PC-3 (cell line): ENCODE measurements at regions not wholly inside any gene's neighbourhood (a gene's known extent, or its start where the extent isn't known, plus 50 kb on each side); places are given as distances from the start of the nearest gene placed in this dataset.
"Not testable (repeated sequence)": the region's sequence is repeated elsewhere in the genome, so short reads cannot be mapped to it uniquely, and the experiment has no call there.

Experiments
- ATAC-seq: fragments of 200-7000 bp; cut with Tn5 transposase; 2 replicates; pipeline ENCODE4 v1.9.1; 2020; ENCODE audit warnings: mild to moderate bottlenecking, moderate library complexity
- BruUV-seq: library from RNA; stranded (reverse); fragments of 400-500 nt; replicated peaks from 2 replicates; lab custom pipeline; 2021; lab: Mats Ljungman, UMichigan
- CTCF ChIA-PET: fragments of 300-600 bp; sonication (Branson Sonifier 250); formaldehyde crosslinking; loops from one replicate; lab custom pipeline; 2022; ENCODE audit warnings: antibody characterized with exemption; lab: Charles Lee
- POLR2A ChIA-PET: fragments of 300-600 bp; sonication (Branson Sonifier 250); formaldehyde crosslinking; loops from one replicate; lab custom pipeline; 2022; ENCODE audit warnings: antibody characterized with exemption; ENCODE audit not compliant: unreplicated experiment; lab: Charles Lee
- DNase-seq: peaks from one replicate; pipeline ENCODE4 v3.0.0-alpha.2; 2015
- H2AFZ ChIP-seq: fragments of 300-600 bp; sonication (generic); 2 replicates; pipeline ENCODE4 v1.6.0; 2016; ENCODE audit warnings: antibody characterized with exemption, low read length
- H3F3A ChIP-seq: fragments of 300-600 bp; sonication (generic); one replicate; pipeline ENCODE4 v1.6.0; 2017; ENCODE audit warnings: antibody characterized with exemption, low read length, control low read depth, mild to moderate bottlenecking; ENCODE audit not compliant: unreplicated experiment
- H3K27ac ChIP-seq: fragments of 300-600 bp; sonication (generic); 2 replicates; pipeline ENCODE4 v1.5.1; 2016; ENCODE audit warnings: mild to moderate bottlenecking, low read length
- H3K27me3 ChIP-seq: fragments of 300-600 bp; sonication (generic); 2 replicates; pipeline ENCODE4 v1.6.1; 2016; ENCODE audit warnings: low read length, mixed read lengths
- H3K36me3 ChIP-seq: fragments of 300-600 bp; sonication (generic); 2 replicates; pipeline ENCODE4 v1.6.1; 2016; ENCODE audit warnings: low read depth, mixed run types, low read length, mixed read lengths
- H3K4me1 ChIP-seq: fragments of 300-600 bp; sonication (generic); 2 replicates; pipeline ENCODE4 v1.5.1; 2016; ENCODE audit warnings: low read length; ENCODE audit not compliant: insufficient read depth
- H3K4me2 ChIP-seq: fragments of 300-600 bp; sonication (generic); 2 replicates; pipeline ENCODE4 v1.6.0; 2016; ENCODE audit warnings: low read length
- H3K4me3 ChIP-seq: fragments of 300-600 bp; sonication (generic); 2 replicates; pipeline ENCODE4 v1.5.1; 2016; ENCODE audit warnings: mild to moderate bottlenecking, low read length, mixed read lengths
- H3K79me2 ChIP-seq: fragments of 300-600 bp; sonication (generic); 2 replicates; pipeline ENCODE4 v1.6.1; 2017; ENCODE audit warnings: low read length, mixed read lengths
- H3K9ac ChIP-seq: fragments of 300-600 bp; sonication (generic); 2 replicates; pipeline ENCODE4 v1.6.0; 2016; ENCODE audit warnings: mild to moderate bottlenecking, low read length
- H3K9me2 ChIP-seq: fragments of 300-600 bp; sonication (generic); replicated peaks from 2 replicates; pipeline ENCODE4 v1.6.1; 2016; ENCODE audit warnings: mixed run types, low read length, mixed read lengths
- H3K9me3 ChIP-seq: fragments of 300-600 bp; sonication (generic); 2 replicates; pipeline ENCODE4 v1.6.1; 2016; ENCODE audit warnings: low read length, mixed read lengths
- H4K20me1 ChIP-seq: fragments of 300-600 bp; sonication (generic); 2 replicates; pipeline ENCODE4 v1.6.1; 2016; ENCODE audit warnings: low read length, mixed read lengths
- EZH2 ChIP-seq: fragments of 300-600 bp; sonication (generic); IDR thresholded peaks from one replicate; pipeline ENCODE4 v1.6.1; 2017; ENCODE audit warnings: antibody characterized with exemption, mild to moderate bottlenecking, low read length; ENCODE audit not compliant: unreplicated experiment
- EZH2phosphoT487 ChIP-seq: fragments of 300-600 bp; sonication (generic); IDR thresholded peaks from 2 replicates; pipeline ENCODE4 v1.6.1; 2018; ENCODE audit warnings: mild to moderate bottlenecking, antibody characterized with exemption, low read length, borderline replicate concordance
- intact Hi-C: fragments of 100-400 bp; cut with micrococcal nuclease; formaldehyde crosslinking; loops from 2 replicates; pipeline ENCODE4 v1.9.0; 2023
- TF ChIP-seq, protein P1 (sequence below): fragments of 300-600 bp; sonication (generic); conservative IDR thresholded peaks from 2 replicates; pipeline ENCODE4 v1.5.1; 2017; ENCODE audit warnings: antibody characterized with exemption, low read depth, mild to moderate bottlenecking, low read length

DNA sequence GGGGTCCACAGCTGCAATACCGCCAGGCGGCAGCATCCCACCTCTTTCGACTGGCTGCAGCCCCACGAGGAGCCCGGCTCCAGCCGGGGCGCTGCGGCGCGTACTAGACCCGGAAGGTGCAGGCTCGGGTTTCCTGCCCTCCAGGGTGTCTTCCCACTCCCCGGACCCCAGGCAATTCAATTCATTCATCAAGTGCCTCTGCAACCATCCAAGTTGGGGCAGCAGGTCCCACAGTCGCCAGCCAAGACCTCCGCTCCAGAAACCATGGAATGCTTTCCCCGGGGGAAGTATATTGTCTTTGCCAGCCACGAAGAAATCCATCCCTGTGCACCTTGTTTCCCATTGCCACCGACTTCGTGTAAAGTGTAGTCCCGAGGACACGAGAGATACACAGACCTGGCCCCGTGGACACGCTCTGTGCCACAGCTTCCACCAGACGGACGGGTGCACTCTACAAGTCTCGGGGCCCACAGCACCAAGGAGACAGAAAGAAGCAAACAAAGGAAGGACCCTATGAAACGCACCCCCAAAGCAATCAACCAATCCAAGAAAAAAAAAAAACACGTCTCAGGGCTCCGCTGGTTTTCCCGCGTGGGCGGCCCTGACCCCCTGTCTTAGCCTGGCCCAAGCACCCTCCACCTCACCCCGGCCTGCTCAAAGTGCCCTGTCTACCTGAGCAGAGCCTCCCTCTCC lies 3930.2 kb upstream of the OR11H1 start:
- CTCF ChIA-PET, H3K4me2 ChIP-seq, intact Hi-C loops, H2AFZ ChIP-seq, H3K36me3 ChIP-seq, ATAC-seq, H3K9me3 ChIP-seq, POLR2A ChIA-PET, H3K4me1 ChIP-seq, H3K27ac ChIP-seq, H3F3A ChIP-seq, DNase-seq, H3K9ac ChIP-seq, BruUV-seq, H3K27me3 ChIP-seq, H3K9me2 ChIP-seq, H3K79me2 ChIP-seq, H3K4me3 ChIP-seq, H4K20me1 ChIP-seq: not testable (repeated sequence)
- TF ChIP-seq, protein P1, sequence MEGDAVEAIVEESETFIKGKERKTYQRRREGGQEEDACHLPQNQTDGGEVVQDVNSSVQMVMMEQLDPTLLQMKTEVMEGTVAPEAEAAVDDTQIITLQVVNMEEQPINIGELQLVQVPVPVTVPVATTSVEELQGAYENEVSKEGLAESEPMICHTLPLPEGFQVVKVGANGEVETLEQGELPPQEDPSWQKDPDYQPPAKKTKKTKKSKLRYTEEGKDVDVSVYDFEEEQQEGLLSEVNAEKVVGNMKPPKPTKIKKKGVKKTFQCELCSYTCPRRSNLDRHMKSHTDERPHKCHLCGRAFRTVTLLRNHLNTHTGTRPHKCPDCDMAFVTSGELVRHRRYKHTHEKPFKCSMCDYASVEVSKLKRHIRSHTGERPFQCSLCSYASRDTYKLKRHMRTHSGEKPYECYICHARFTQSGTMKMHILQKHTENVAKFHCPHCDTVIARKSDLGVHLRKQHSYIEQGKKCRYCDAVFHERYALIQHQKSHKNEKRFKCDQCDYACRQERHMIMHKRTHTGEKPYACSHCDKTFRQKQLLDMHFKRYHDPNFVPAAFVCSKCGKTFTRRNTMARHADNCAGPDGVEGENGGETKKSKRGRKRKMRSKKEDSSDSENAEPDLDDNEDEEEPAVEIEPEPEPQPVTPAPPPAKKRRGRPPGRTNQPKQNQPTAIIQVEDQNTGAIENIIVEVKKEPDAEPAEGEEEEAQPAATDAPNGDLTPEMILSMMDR = 0 out of 2 replicates have a peak, but pooled peaks have one; percentile 16

DNA sequence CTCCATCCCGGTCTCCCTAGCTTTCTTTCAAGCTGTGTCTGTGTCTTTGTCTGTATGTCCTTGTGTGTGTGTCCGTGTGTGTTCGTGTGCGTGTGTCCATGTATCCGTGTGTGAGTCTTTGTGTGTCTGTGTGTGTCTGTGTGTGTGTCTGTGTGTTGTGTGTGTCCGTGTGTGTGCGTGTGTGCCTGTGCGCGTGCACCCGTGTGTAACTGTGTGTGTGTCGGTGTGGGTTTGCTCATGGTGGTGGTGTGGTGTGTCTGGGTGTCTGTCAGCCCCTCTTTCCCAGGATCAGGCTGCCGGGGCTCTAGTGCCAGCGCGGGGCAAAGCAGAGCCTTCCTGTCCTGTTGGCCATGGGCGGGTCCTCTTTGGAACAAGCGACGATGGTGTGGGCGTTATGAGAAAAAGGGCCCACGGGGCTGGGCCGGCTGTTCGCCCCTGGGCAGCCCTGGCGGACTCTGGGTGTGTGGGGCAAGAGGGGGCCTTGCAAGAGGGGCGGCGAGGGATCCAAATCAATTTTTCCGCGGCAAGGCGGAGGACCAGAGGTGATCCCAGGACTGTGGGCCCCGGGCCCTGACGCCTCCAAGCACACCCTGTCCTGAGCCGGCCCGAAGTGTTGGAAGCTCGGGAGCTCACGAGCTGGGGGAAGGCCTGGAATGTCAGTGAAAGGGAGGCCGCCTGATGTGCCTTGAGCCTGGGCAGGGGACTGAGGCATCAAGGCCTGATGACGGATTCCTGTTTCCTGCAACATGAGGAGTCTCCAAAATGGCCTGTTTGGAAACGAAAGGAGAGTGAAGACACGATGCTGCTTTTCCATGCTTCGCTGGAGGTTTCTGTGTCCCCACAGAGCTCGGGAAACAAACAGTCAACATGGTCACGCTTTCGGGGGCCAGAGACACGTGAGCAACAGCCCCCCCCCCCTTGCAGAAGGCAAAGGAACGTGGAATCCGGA lies 3929.2 kb upstream of the OR11H1 start:
- Histone ChIP-seq H3F3A (no peaks in the 10 kb centered on the region), H3K4me1 (no peaks in the 10 kb centered on the region), H2AFZ (no peak overlapping the region), H3K4me2 (no peak overlapping the region), H3K4me3 (no peak overlapping the region), H3K9ac (no peak overlapping the region), H3K9me2 (no peaks in the 10 kb centered on the region), H4K20me1 (no peaks in the 10 kb centered on the region), H3K27ac (no peak overlapping the region), H3K27me3 (no peaks in the 10 kb centered on the region), H3K36me3 (no peaks in the 10 kb centered on the region), H3K9me3 (no peaks in the 10 kb centered on the region; the same call in 1 of the 2 replicates), H3K79me2 (no peaks in the 10 kb centered on the region)
- no peak for ATAC-seq
- no peak for DNase-seq
- no TSS peak for BruUV-seq
- TF ChIP-seq EZH2phosphoT487 (no peak), EZH2 (no peak)
- TF ChIP-seq, protein P1 = no peak
- ChIA-PET POLR2A (no interaction called here), CTCF (no interaction called here)
- intact Hi-C loops = no loop called here

DNA sequence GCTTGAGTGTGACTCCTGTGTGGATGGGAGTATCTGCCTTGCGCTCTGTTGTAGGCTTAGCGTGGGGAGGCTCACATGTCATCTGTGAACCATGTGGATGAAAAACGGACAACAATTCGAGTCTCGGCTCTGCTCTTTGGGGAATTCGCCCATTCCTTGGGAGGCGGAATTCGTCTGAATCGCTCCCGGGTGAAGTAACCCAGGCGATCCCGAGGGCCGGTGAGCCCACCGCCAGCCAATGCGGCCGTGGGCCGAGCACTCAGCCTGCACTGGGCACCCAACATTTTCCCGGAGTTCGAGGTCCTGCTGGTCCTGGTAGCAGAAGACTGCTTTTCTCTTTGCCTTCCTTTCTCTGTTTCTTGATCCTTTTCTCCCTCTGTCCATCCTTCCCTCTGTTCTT lies 3928.5 kb upstream of the OR11H1 start:
- H3K36me3 ChIP-seq, H3F3A ChIP-seq, CTCF ChIA-PET, H3K9me3 ChIP-seq, DNase-seq, H3K9ac ChIP-seq, H3K27ac ChIP-seq, H4K20me1 ChIP-seq, H2AFZ ChIP-seq, BruUV-seq, H3K4me3 ChIP-seq, H3K27me3 ChIP-seq, H3K79me2 ChIP-seq, intact Hi-C loops, H3K4me2 ChIP-seq, H3K4me1 ChIP-seq, H3K9me2 ChIP-seq, POLR2A ChIA-PET, ATAC-seq: not testable (repeated sequence)

DNA sequence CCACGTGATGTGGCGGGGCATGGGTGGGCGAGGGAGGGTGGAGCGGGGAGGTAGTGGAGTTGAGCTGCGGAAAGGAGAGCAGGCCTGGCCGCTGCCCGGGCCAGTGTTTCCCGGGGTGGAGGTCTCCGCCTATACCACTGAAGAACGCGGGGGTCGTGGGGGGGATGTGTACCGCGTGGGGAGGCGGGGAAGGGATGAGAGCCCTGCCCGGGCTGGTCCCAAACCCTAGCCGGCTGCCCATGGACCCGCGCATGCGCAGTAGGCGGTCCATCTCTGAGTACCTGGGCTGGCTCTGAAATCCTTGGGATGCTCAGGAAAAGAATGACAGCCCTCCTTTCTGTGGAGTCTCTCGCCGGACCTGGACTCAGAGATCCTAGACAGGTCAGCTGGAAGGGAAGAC lies 3927.8 kb upstream of the OR11H1 start:
- H3K9me3 ChIP-seq, H3K27me3 ChIP-seq, H3K27ac ChIP-seq, H4K20me1 ChIP-seq, H3K4me1 ChIP-seq, H3K9me2 ChIP-seq, POLR2A ChIA-PET, H3K4me3 ChIP-seq, ATAC-seq, H3K9ac ChIP-seq, intact Hi-C loops, H3F3A ChIP-seq, H3K4me2 ChIP-seq, H3K79me2 ChIP-seq, CTCF ChIA-PET, H3K36me3 ChIP-seq, BruUV-seq, DNase-seq, H2AFZ ChIP-seq: not testable (repeated sequence)
